PC-9 (cell line): ENCODE measurements at regions not wholly inside any gene's neighbourhood (a gene's known extent, or its start where the extent isn't known, plus 50 kb on each side); places are given as distances from the start of the nearest gene placed in this dataset.

Experiments
- BruUV-seq: library from RNA; stranded (reverse); fragments of 400-500 nt; replicated peaks from 2 replicates; lab custom pipeline; 2021; lab: Mats Ljungman, UMichigan
- CTCF ChIA-PET: fragments of 300-600 bp; sonication (Branson Sonifier 250); formaldehyde crosslinking; loops from one replicate; lab custom pipeline; 2022; ENCODE audit warnings: antibody characterized with exemption; lab: Charles Lee
- POLR2A ChIA-PET: fragments of 300-600 bp; sonication (Branson Sonifier 250); formaldehyde crosslinking; loops from one replicate; lab custom pipeline; 2022; ENCODE audit warnings: antibody characterized with exemption; ENCODE audit not compliant: unreplicated experiment; lab: Charles Lee
- DNase-seq, 2 experiments: peaks; one replicate each; pipeline versions ENCODE4 v3.0.0 to v3.0.0-alpha.2; 2015 to 2022; ENCODE audit warnings: mixed read lengths in 1 of 2
- H2AFZ ChIP-seq: fragments of 200-600 bp; sonication (generic); 2 replicates; pipeline ENCODE4 v1.8.1; 2017; ENCODE audit warnings: antibody characterized with exemption
- H3F3A ChIP-seq: fragments of 200-600 bp; sonication (generic); 2 replicates; pipeline ENCODE4 v1.8.1; 2017; ENCODE audit warnings: antibody characterized with exemption, mild to moderate bottlenecking, low read depth; ENCODE audit not compliant: insufficient read depth
- H3K27ac ChIP-seq: fragments of 200-600 bp; sonication (generic); 2 replicates; pipeline ENCODE4 v1.6.1; 2016; ENCODE audit warnings: mixed run types
- H3K27me3 ChIP-seq: fragments of 200-600 bp; sonication (generic); 2 replicates; pipeline ENCODE4 v1.6.1; 2016; ENCODE audit warnings: low read depth, mixed run types; ENCODE audit not compliant: insufficient read depth
- H3K36me3 ChIP-seq: fragments of 200-600 bp; sonication (generic); 2 replicates; pipeline ENCODE4 v1.6.1; 2016; ENCODE audit warnings: low read depth, mixed run types
- H3K4me1 ChIP-seq: fragments of 200-600 bp; sonication (generic); replicated peaks from 2 replicates; pipeline ENCODE4 v1.6.1; 2016; ENCODE audit warnings: mixed run types; ENCODE audit not compliant: insufficient read depth
- H3K4me2 ChIP-seq: fragments of 200-600 bp; sonication (generic); 2 replicates; pipeline ENCODE4 v1.6.1; 2017; ENCODE audit warnings: mixed run types
- H3K4me3 ChIP-seq: fragments of 200-600 bp; sonication (generic); 2 replicates; pipeline ENCODE4 v1.6.1; 2016; ENCODE audit warnings: mixed run types
- H3K79me2 ChIP-seq: fragments of 200-600 bp; sonication (generic); 2 replicates; pipeline ENCODE4 v1.6.1; 2017; ENCODE audit warnings: low read depth, mixed run types
- H3K9me2 ChIP-seq: fragments of 200-600 bp; sonication (generic); 2 replicates; pipeline ENCODE4 v1.8.1; 2017; ENCODE audit warnings: mild to moderate bottlenecking; ENCODE audit not compliant: insufficient read depth
- H3K9me3 ChIP-seq: fragments of 200-600 bp; sonication (generic); 2 replicates; pipeline ENCODE4 v1.8.1; 2016; ENCODE audit warnings: low read depth; ENCODE audit not compliant: insufficient read depth
- H4K20me1 ChIP-seq: fragments of 200-600 bp; sonication (generic); 2 replicates; pipeline ENCODE4 v1.8.1; 2017; ENCODE audit not compliant: insufficient read depth
- CTCF ChIP-seq: fragments of 200-600 bp; sonication (generic); conservative IDR thresholded peaks from 2 replicates; pipeline ENCODE4 v1.6.1; 2017; ENCODE audit warnings: mixed run types, antibody characterized with exemption, mild to moderate bottlenecking, moderate library complexity
- EZH2 ChIP-seq: fragments of 200-600 bp; sonication (generic); IDR thresholded peaks from 2 replicates; pipeline ENCODE4 v1.8.0; 2017; ENCODE audit warnings: antibody characterized with exemption, low read depth
- intact Hi-C: fragments of 100-400 bp; cut with micrococcal nuclease; formaldehyde crosslinking; loops from one replicate; pipeline ENCODE4 v1.10.0; 2022; ENCODE audit not compliant: unreplicated experiment

- Histone ChIP-seq H2AFZ (no peak overlapping the region), H3K27me3 (no peaks in the 10 kb centered on the region), H3K36me3 (no peaks in the 10 kb centered on the region), H3K9me3 (no peaks in the 10 kb centered on the region; the same call in 1 of the 2 replicates), H3K9me2 (no peaks in the 10 kb centered on the region), H3K4me3 (no peak overlapping the region), H3K4me1 (no peaks in the 10 kb centered on the region), H3F3A (no peaks in the 10 kb centered on the region), H3K4me2 (no peak overlapping the region), H3K79me2 (no peaks in the 10 kb centered on the region), H3K27ac (no peak overlapping the region), H4K20me1 (no peaks in the 10 kb centered on the region)
- TF ChIP-seq EZH2 (no peak), CTCF (no peak)
- no TSS peak for BruUV-seq
- intact Hi-C loops = no loop called here
- ChIA-PET POLR2A (no interaction called here), CTCF (no interaction called here)
- DNase-seq = no peak
Measured at GRCh38 chr5:113719549-113719948, 206.1 kb downstream of the YTHDC2 start.

- Histone ChIP-seq H2AFZ (no peak overlapping the region), H3K9me2 (no peaks in the 10 kb centered on the region), H3K79me2 (no peaks in the 10 kb centered on the region), H3K36me3 (no peaks in the 10 kb centered on the region), H3F3A (no peaks in the 10 kb centered on the region), H3K4me3 (no peak overlapping the region), H3K27ac (no peak overlapping the region), H4K20me1 (no peaks in the 10 kb centered on the region), H3K4me2 (no peak overlapping the region), H3K27me3 (no peaks in the 10 kb centered on the region), H3K4me1 (no peaks in the 10 kb centered on the region), H3K9me3 (no peaks in the 10 kb centered on the region; the same call in 1 of the 2 replicates)
- ChIA-PET POLR2A (no interaction called here), CTCF (no interaction called here)
- intact Hi-C loops = no loop called here
- TF ChIP-seq CTCF = no peak
- no peak for TF ChIP-seq EZH2
- DNase-seq = no peak
- no TSS peak for BruUV-seq
Measured at GRCh38 chr5:113721171-113721570, 207.7 kb downstream of the YTHDC2 start.

- Histone ChIP-seq H2AFZ (no peak overlapping the region), H3K4me1 (no peaks in the 10 kb centered on the region), H3K27me3 (no peaks in the 10 kb centered on the region), H3K27ac (no peak overlapping the region), H3K4me2 (no peak overlapping the region), H3F3A (no peaks in the 10 kb centered on the region), H4K20me1 (no peaks in the 10 kb centered on the region), H3K79me2 (no peaks in the 10 kb centered on the region), H3K4me3 (no peak overlapping the region), H3K9me2 (no peaks in the 10 kb centered on the region), H3K36me3 (no peaks in the 10 kb centered on the region), H3K9me3 (no peaks in the 10 kb centered on the region; the same call in 1 of the 2 replicates)
- ChIA-PET POLR2A (no interaction called here), CTCF (no interaction called here)
- TF ChIP-seq EZH2 (no peak), CTCF (no peak)
- no peak for DNase-seq
- BruUV-seq = no TSS peak
- intact Hi-C loops = no loop called here
Measured at GRCh38 chr5:113723021-113723420, 209.5 kb downstream of the YTHDC2 start.
